ENCODE measurements at regions not wholly inside any gene's neighbourhood (a gene's known extent, or its start where the extent isn't known, plus 50 kb on each side); places are given as distances from the start of the nearest gene placed in this dataset.

DNA sequence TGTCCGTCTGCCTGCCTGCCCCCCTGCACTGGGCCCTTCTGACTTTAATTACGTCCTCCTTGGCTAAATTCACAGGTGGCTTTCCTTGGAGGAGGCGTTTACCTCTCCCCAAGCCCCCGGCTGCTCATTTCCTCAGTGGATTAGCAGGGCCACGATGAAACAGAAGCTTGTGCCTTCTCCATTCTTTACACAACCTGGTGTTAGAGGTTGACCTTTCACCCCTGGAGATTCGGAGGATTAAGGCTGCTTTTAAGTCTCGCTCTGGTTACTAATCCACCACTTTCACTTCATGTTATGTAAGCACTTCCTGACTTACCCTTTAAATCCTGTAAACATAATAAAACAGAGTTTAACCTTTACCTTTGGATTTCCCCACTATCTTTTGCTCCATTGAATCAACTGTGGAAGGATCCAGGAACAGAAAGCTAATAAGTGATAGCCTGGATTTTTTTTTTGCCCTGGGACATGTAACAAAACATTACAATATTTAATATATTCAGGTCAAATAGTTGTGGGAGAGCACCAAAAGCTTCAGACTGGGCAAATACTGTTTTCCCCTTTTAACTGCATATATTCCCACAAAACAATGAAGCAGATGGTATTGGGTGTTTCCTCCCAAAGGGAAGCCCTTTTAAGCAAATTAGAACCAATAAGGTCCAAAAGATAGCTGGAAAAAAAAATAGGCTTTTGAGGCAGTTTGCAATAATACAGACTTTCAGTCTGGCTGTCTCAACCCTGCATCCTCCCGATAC lies 370.2 kb downstream of the EN1 start:
- Histone ChIP-seq H3K36me3 (ENCODE audit: control insufficient read depth in 2 of 2, insufficient read depth in 2 of 2, low read length in 1 of 2) (no peaks in the 10 kb centered on the region), H3K4me2 (ENCODE audit: control insufficient read depth, insufficient read depth) (no peak overlapping the region), H3K27me3 (replicated peaks in 1 of 2; ENCODE audit: control insufficient read depth in 2 of 2, insufficient read depth in 2 of 2, low read length in 1 of 2) (no peaks in the 10 kb centered on the region), H4K20me1 (ENCODE audit: control insufficient read depth, insufficient read depth) (no peaks in the 10 kb centered on the region), H2AFZ (ENCODE audit: control insufficient read depth, low read depth, low read length) (no peak overlapping the region), H3K4me3 (no peak overlapping the region), H3K4me1 (ENCODE audit: control insufficient read depth, insufficient read depth, low read length) (no peaks in the 10 kb centered on the region), H3K79me2 (ENCODE audit: control insufficient read depth, insufficient read depth, low read length) (no peaks in the 10 kb centered on the region), H3K27ac (ENCODE audit: control insufficient read depth, insufficient read depth) (no peak overlapping the region), H3K9me3 (replicated peaks; ENCODE audit: control insufficient read depth, insufficient read depth, low read length) (no peaks in the 10 kb centered on the region), H3K9ac (ENCODE audit: control insufficient read depth, insufficient read depth, low read length) (no peak overlapping the region)
- SMC1A ChIA-PET (ENCODE audit: uncharacterized antibody, unreplicated experiment) = no interaction called here
- in situ Hi-C loops (cut with MboI) = no loop called here
- 15% methylated on average over 8 of the region's 8 CpGs for WGBS (ENCODE audit: insufficient coverage, insufficient replicate concordance, low lambda C conversion rate, missing lambda C conversion rate)
- intact Hi-C loops (cut with micrococcal nuclease; ENCODE audit: unreplicated experiment) = no loop called here
- ATAC-seq (no peak), DNase-seq (ENCODE audit: low read depth, low spot score) (no peak), FAIRE-seq (no peak)
- RAD21 ChIA-PET (ENCODE audit: unreplicated experiment) = no interaction called here
- POLR2A ChIA-PET = no interaction called here
- no TSS peak for BruUV-seq (replicated peaks)
- CTCF ChIA-PET = interaction anchor here (1.0 kb wide), 1 partner anchor 8 kb away, joined by 3 read pairs; no protein-coding TSS in a partner anchor
- no peak for TF ChIP-seq MTA2 (IDR thresholded peaks at IDR 0.05; ENCODE audit: low read depth)
- no peak for TF ChIP-seq KDM1A (IDR thresholded peaks at IDR 0.05; ENCODE audit: borderline replicate concordance)
- TF ChIP-seq MYB (IDR thresholded peaks at IDR 0.05; ENCODE audit: borderline replicate concordance, low read depth, low read length) = no peak
- TF ChIP-seq BCL11A (IDR thresholded peaks at IDR 0.05; ENCODE audit: low read depth, low read length) = no peak
- TF ChIP-seq EP300 (IDR thresholded peaks at IDR 0.05; ENCODE audit: borderline replicate concordance in 1 of 2, control insufficient read depth in 1 of 2, low read depth in 2 of 2, low read length in 2 of 2) = no peak
- TF ChIP-seq CUX1 (IDR thresholded peaks at IDR 0.05; ENCODE audit: insufficient replicate concordance, low read depth, low read length) = no peak
- TF ChIP-seq LARP7 (IDR thresholded peaks at IDR 0.05) = no peak
- no peak for TF ChIP-seq ZBTB33 (IDR thresholded peaks at IDR 0.05)
- no peak for TF ChIP-seq RB1 (IDR thresholded peaks at IDR 0.05; ENCODE audit: borderline replicate concordance)
- TF ChIP-seq, protein P1, sequence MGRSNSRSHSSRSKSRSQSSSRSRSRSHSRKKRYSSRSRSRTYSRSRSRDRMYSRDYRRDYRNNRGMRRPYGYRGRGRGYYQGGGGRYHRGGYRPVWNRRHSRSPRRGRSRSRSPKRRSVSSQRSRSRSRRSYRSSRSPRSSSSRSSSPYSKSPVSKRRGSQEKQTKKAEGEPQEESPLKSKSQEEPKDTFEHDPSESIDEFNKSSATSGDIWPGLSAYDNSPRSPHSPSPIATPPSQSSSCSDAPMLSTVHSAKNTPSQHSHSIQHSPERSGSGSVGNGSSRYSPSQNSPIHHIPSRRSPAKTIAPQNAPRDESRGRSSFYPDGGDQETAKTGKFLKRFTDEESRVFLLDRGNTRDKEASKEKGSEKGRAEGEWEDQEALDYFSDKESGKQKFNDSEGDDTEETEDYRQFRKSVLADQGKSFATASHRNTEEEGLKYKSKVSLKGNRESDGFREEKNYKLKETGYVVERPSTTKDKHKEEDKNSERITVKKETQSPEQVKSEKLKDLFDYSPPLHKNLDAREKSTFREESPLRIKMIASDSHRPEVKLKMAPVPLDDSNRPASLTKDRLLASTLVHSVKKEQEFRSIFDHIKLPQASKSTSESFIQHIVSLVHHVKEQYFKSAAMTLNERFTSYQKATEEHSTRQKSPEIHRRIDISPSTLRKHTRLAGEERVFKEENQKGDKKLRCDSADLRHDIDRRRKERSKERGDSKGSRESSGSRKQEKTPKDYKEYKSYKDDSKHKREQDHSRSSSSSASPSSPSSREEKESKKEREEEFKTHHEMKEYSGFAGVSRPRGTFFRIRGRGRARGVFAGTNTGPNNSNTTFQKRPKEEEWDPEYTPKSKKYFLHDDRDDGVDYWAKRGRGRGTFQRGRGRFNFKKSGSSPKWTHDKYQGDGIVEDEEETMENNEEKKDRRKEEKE (IDR thresholded peaks at IDR 0.05) = no peak
- no peak for TF ChIP-seq SMC3 (IDR thresholded peaks at IDR 0.05; ENCODE audit: borderline replicate concordance, low read length)
- TF ChIP-seq, protein P2, sequence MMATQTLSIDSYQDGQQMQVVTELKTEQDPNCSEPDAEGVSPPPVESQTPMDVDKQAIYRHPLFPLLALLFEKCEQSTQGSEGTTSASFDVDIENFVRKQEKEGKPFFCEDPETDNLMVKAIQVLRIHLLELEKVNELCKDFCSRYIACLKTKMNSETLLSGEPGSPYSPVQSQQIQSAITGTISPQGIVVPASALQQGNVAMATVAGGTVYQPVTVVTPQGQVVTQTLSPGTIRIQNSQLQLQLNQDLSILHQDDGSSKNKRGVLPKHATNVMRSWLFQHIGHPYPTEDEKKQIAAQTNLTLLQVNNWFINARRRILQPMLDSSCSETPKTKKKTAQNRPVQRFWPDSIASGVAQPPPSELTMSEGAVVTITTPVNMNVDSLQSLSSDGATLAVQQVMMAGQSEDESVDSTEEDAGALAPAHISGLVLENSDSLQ (IDR thresholded peaks at IDR 0.05) = no peak

Data from GM12878 (cell line).